HG03103 (cell line): ENCODE measurements at regions not wholly inside any gene's neighbourhood (a gene's known extent, or its start where the extent isn't known, plus 50 kb on each side); places are given as distances from the start of the nearest gene placed in this dataset.

ENCODE experiments used
- ATAC-seq: cut with Tn5 transposase; IDR thresholded peaks from one replicate; pipeline ENCODE4 v1.9.1; 2021; ENCODE audit warnings: low read depth; ENCODE audit not compliant: unreplicated experiment

DNA sequence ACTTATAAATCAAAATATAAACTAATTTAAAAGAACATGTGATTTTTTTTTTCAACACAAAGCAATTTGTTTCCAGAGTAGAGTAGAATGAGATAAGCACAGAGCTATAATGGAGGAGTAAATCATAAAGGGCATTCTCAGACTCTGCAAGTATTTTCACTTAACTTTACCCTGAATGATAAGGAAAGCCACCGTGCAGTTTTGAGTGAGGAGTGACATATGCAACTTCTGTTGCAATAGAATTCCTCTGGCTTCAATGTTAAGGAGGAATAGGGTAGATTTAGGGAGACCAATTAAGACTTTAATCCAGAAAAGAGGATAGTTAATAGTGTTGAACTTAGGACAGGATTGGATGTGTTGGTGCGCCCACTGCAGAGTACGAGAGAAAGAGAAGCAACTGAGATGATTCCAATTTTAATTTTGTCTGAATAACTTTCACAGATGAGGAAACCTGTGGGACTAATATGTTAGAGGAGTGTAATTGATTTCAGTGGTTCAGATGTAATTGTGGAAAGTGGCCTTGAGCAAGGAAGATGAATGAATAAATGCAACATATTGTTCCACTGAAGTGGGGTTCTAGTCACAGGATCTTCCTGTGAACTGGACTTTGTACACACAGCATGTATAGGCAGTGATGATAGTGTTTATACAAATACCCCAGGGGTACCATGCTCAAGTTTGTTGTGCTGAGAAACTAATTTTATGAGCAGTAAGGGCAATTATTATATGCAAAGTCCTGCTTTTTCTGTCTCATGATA lies 255.5 kb upstream of the ANO3 start:
- no peak for ATAC-seq

DNA sequence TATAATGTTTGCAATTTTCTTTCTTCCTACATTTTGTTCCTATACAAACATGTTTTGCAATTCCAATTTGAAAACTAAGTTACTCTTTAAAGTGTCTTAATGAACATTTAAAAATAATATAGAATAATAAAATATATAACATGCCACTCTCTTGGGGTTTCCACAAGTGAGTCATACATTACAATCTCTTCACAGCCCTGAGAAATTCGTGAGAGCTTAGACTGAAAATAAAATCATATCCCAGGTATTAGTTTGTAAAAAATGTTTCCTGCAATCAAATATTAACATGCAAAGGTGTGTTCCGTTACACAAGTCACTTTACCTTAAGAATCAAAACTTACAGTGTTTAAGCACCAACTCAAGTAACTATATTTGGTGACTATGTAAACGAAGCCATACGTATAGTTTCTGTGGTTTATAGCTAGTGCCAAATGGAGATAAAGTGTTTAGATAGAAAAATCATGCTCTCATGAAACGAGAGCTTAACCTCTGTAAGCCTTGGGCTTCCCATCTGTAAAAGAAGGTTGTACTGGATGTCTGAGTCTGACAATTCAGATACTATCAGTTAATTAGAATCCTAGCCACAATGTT lies 253.6 kb upstream of the ANO3 start:
- peak; percentile 78 for ATAC-seq

DNA sequence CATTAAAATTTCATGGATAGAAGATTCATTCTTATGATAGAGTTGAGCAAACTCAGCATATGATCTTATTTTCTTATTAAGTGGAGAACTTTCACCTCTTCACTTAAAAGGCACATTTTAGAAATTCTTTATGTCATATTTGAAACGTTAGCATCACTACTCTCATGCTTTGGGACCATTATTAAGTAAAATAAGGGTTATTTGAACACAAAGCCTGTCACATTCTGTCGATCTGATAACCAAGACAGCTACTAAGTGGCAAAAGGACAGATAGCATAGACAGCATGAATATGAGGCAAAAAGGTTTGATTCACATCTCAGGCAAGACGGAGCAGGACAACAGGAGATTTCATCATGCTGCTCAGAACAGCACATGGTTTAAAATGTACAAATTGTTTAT lies 247.6 kb upstream of the ANO3 start:
- no peak for ATAC-seq

DNA sequence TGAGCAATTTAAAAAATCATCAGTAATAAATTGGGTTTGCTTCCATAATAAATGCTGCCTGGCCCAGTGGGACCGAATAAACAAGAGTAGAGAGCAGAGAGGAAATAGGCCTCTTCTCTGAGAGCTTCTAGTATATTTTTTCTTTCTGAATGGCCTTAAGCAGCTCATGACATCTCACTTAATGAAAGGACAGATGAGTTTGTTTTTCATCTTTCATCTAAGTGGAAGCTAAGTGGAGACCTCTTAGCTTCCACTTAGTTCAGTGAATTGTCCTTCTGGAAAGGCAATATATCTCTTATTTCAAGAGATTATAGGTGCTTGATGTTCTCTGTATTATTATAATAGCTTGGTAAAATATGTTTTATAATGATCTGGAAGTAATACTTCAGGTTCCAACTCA lies 245.9 kb upstream of the ANO3 start:
- ATAC-seq: no peak

DNA sequence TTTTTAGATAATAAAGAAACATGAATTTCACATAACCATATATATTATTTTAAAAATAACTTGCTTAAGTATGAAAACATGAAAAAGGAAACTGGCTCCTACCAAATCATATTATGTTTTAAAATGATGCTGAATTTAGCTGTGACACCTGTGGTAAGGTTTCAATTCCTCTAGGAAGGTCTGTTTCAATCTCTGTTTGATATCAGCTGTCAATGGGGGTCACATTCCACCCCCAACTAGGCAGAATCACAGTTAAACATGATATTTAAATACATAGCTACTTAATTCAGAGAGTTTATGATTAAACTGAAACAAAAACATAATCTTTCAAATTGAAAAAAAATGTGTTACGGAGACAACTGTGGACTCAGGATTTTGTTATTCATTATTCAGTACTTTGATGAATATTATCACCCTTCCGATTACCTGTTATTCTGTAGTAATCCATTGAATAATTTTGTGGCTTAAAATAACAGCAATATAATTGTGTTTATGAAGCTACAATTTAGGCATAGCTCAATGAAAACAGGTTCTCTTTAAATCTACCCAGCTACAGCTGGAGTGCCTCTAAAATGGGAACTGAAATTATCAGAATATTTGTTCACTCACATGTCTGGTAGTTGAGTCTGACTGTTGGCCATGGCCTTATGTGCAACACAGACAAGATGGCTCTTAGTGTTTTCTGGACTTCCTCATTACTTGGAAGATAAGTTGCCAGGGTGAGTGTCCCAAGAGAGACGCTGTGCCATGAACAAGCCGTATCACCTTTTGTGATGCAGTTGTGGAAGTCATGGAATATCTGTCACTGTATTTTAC lies 244.6 kb upstream of the ANO3 start:
- peak; percentile 97 for ATAC-seq

DNA sequence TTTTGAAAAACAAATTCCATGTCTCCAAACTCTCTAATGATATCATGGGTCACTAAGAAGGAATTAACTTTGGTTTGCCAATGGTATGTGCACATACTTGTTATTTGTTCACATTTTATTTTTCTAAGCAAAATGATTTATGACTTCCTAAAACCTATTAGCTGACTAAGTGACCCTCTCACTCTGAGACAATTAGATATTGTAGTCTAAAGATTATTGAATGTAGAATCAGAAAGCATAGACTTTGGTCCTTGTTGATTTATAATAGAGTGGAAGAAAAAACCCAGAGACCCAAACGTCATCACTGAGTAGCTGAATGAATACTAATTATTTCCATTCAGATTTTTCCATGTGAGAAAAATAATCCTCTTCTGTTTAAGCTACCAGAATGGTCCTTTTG lies 243.5 kb upstream of the ANO3 start:
- no peak for ATAC-seq

DNA sequence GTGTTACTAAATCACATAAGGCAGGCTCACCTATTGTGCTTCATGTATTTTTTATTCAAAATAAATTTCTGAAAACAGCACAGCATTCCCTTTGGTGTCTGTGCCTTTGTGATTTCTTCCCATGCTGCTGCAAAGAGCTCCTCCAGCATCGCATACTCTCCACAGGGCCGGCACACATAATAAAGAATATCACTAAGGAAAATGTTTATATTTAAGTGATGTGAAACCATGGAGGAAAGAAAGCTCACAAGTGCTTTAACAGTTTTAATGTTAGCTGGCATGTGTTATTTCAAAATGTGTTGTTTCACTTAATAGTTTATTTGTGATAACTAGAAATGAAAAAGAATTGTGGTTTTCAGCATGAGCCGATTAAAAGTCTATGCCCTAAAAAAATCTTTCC lies 241.3 kb upstream of the ANO3 start:
- no peak for ATAC-seq

DNA sequence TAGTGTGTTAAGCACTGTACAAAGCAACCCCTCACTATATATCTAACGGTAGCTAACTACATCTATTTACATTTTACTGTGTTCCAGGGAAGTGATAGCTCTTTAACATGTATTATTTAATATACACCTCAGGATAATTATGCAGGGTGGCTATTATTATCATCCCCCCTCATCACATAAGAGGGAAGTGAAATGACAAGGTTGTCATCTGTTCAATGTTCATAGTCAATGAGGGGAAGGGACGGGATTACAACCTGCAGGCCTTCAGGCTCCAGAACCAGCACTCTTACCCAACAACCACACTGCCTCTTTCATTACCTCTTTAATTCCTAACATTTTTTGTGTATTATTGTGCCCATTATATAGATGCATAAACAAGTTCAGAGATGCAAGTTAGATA lies 238.7 kb upstream of the ANO3 start:
- ATAC-seq: no peak

DNA sequence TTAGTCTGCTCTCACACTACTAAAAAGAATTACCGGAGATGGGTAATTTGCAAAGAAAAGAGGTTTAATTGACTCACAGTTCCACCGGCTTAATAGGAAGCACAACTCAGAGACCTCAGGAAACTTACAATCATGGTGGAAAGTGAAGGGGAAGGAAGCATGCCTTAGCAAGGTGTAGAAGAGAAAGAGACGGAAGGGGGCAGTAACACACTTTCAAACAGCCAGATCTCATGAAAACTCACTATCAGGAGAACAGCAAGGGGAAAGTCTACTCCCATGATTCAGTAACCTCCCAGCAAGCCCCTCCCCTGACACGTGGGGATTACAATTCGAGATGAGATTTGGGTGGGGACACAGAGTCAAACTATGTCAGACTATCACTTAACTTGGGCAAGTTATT lies 236.6 kb upstream of the ANO3 start:
- no peak for ATAC-seq

DNA sequence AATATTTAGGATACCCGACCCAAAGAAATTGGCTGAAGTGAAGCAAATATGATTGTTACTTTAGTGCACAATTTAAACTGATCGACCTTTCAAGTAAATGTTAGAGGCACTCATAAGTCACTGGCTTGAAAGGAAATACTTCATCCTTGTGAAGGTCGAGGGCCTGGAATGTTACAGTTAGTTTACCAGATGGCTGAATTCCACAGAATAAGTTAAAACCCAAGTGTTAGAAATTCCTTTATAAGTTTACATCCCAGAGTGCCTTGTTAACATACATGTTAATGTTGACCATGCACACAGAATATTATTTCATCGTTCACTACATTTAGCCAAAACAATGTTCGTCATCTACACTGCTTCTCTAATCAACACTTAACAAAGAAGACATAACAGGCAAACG lies 235.5 kb upstream of the ANO3 start:
- no peak for ATAC-seq

DNA sequence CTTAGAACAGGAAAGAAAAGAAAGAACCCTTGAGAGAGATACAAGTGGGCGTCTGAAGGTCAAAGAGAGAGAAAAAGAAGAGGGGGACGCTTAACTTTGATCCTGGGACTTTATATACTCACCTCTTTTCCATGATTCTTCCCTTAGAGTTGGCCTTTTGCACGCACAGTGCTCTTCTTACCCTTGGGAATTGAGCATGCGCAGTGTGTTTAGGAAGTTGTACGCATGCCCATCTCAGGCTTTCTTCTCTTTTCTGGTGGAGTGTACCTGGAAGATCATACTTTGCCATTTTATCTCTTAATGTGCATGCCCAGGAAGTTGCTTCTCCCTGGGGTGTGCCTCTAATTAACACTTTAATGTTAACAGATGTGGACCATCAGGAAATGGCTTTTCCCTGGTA lies 229.6 kb upstream of the ANO3 start:
- no peak for ATAC-seq

DNA sequence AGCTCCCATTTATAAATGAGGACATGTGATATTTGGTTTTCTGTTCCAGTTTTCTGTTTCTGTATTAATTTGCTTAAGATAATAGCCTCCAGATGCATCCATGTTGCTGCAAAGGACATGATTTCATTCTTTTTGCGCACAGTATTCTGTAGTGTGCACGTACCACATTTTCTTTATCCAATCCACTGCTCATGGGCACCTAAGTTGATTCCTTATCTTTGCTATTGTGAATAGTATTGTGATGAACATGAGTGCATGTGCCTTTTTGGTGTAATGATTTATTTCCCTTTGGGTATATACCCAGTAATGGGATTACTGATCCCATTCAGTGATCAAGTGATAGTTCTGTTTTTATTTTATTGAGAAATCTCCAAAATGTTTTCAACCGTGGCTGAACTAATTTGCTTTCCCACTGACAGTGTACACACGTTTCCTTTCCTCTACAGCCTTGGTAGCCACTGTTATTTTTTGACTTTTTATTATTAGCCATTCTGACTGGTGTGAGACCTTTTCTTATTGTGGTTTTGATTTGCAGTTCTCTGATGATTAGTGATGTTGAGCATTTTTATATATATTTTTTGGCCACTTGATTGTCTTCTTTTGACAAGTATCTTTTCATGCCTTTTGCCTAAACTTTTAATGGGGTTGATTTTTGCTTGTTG lies 226.0 kb upstream of the ANO3 start:
- ATAC-seq: peak; percentile 39

DNA sequence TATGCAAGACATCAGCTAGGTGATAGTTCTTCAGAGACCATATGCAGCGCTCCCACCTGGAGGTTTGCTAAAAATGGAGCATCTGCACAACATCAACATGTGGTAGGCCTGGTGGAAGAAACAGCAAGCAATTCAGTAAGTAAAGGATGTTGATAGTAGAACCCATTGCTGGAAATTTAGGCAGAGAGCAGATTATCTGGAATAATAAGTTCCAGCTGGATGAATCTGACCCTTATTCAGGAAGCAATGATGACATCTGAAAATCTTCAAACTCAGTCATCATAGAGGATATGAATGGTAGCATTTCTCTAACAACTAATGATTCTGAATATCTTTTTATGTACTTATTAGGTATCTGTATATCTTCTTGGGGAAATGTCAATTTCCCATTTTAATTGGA lies 225.2 kb upstream of the ANO3 start:
- ATAC-seq: no peak

DNA sequence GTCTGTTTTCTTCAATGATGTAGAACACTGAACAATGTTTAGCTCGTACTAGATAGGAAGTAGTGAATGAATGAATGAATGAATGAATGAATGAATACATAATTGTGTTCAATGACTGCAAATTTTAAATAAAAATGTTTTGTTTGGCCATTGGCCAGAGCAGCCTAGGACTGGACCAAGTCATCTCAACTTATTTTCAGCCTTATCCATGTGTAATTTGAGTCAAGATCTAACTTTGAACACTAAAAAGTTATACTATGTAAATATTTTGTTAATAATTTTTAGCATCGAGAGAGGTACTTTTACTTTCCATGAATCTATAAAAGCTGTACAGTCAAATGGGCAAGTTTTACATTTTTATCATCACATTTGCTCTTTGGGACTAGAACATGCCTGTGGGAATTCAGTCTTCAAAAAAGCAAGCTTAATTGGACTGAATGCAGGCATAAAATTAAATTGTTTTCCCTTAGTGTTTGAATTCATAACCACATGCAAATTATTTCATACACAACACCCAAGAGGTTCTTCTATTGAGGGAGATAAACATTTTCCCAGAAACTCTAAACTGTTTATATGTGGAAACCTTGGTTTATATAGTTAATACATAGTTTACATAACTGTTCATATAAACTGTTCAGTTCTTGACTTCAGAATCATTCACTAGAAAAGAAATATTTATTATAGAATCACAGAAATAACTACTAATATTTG lies 222.1 kb upstream of the ANO3 start:
- no peak for ATAC-seq

DNA sequence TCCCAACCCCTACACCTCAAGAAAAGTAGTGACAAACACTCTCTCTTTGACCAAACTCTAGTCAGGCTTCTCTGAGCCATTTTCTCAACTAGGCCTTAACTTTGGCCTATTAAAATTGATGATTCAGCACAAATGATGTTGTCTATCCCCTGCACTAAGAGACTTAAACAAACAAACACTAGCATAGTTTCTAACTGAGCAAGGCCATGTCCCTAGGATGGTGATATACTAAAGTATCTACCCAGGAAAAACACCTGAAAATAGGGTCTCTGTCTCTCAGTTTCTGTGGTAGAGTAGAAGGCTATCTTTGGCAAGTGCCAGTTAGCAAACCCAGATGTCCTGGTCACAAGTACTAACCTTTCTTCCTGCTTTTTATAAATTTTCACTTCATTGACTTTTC lies 219.7 kb upstream of the ANO3 start:
- no peak for ATAC-seq

DNA sequence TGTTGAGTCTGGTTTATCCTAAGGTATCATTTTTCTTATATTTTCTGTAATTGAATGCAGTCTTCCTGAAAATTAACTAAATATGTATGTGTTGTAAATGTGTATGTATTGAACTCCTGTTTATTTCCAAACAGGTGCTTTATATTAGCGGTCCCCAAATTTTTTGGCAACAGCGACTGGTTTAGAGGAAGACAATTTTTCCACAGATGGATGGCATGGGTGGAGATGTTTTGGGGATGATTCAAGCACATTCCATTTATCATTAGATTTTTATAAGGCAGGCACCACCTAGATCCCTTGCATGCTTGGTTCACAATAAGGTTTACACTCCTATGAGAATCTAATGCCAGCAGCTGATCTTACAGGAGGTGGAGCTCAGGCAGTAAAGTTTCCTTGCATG lies 210.5 kb upstream of the ANO3 start:
- ATAC-seq: no peak

DNA sequence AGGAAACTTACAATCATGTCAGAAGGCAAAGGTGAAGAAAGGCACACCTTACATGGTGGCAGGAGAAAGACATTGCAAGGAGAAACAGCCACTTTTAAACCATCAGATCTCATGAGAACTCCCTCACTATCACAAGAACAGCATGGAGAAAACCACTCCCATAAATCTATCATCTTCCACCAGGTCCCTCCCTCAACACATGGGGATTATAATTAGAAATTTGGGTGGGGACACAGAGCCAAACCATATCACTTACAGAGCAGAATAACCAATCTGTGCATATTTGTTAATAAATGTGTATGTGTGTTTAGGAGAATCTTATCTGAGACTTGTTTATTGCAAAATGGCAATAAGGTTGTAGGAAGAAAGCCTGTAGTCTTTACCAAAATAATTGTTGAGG lies 205.2 kb upstream of the ANO3 start:
- ATAC-seq: no peak

DNA sequence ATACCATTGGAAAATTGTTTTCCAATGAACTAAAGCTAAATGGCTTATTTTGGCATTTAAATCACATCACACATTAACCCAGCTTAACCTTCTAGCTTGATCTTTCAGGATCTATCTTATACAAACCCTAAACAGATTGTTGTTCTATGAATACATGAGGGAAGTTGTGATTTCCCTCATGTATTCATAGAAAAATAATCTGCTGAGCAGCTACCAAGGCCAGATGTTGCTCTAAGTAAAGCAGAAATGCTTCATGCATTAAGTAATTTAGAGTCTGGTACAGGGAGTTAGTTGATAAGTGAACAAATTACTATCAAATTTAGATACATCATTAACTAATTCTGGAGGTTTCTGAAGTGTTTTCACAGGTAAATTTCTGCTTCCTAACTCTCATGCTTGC lies 204.6 kb upstream of the ANO3 start:
- ATAC-seq: no peak

DNA sequence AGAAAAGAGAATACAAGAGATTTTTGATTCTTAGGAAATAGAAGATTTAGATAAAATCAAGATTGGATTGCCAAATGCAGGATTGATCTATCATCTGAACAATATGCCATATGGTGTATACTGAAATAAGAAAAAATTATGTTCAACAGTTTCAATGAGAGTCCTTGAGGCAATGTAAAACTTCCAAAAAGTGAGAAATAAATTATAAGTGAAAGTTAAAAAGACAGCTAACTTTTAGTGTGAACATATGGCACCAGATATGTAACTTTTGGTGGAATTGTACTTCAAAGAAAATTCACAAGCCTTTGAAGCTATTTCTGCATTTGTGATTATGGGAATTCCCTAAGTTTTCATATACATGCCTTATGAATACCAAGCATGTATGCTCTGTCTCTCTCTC lies 200.5 kb upstream of the ANO3 start:
- ATAC-seq: no peak

DNA sequence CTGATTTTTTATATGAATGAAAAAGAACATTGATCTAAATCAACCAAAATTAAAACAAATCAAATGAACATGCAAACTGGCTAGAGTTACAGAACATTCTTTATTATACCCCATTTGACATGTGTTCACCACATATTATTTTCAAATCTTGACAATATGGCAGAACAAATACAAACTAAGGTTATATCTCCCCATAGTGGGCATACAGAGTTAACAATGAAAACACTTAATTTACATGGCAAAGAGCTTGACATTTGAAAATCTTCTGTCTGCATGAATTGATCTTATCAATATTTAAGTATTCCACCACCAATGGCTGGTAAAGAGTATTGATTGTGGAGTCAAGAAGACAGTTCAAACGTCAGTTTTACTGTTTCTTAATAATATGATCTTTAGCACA lies 197.9 kb upstream of the ANO3 start:
- ATAC-seq: no peak
